GM19395 (cell line): ENCODE measurements at regions not wholly inside any gene's neighbourhood (a gene's known extent, or its start where the extent isn't known, plus 50 kb on each side); places are given as distances from the start of the nearest gene placed in this dataset.

ENCODE experiments used
- ATAC-seq: cut with Tn5 transposase; IDR thresholded peaks from one replicate; pipeline ENCODE4 v1.9.1; 2021; ENCODE audit warnings: mild to moderate bottlenecking, moderate library complexity; ENCODE audit not compliant: unreplicated experiment

DNA sequence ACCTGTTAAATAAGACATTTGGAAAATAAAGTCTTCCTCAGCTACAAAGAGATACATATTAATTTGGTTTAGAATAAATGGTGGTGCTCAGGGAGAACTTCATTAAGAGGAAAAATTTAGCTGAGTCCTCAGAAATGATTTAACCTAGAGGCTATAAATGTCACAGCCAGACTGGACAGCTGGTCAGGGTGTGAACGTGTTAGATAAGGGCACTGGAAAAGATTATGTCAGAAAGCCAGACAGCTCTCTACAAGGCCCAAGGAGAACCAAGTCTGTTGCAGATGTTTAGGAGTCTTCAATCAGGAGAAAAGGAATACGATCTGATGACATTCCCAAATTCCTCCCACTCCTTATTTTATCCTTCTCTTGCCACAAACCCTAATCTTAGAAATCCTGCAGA, 265.2 kb downstream of the MAT2B start:
- ATAC-seq = no peak

DNA sequence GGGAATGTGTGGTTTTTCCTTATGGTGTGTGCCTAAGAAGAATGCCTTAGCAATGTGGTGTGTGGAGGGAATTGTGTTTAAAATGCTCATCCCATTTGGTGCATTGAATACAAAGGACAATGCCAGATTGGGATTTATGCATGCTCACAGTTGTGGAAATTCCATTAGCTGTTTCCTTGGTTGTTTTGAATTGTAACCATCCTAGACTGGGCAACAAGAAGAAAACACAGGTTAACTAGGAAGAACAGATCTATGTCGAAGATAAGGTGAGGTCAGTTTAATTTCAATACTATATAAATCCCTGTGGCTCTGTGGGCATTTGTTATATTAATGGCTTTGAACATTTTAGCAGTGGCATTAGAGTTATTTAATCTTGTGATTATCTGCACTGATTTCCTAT, 266.8 kb downstream of the MAT2B start:
- ATAC-seq = no peak

DNA sequence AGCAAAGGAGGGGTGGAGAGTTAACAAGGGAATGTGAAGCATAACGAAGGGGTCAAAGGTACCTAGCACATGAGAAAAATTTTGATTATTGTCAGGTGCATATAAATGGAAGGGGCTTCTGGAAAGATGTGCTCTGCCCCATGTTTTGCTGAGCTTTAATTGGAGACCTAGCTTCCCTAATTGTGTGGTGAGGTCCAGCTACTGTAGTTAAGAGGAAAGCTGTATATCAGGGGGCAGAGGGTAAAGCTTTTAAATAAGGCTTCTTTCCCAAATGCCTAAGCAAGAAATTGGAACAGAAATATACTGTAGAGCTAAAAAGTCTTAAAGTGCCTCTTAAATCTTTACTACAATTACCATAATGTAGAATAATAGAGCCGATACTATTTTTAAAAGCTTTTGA, 267.2 kb downstream of the MAT2B start:
- ATAC-seq = no peak

DNA sequence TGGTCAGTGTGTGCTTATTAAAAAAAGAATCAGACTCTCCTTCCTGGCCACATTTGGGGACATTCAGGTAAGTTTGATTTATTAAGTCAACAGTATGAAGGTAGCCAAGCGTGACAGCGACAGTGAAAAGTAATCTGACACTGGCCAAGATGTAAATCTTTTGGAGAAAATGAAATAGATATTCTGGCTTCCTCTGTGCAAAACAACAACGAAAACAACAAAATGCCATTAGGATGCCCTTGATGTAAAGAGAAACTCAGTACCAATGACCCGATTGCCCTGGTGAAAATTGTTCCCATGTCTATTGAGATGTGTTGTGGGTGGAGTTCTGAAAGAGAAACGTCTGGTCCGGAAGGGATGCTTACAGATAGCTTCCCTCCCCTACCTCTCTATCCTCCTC, 267.8 kb downstream of the MAT2B start:
- ATAC-seq = no peak

DNA sequence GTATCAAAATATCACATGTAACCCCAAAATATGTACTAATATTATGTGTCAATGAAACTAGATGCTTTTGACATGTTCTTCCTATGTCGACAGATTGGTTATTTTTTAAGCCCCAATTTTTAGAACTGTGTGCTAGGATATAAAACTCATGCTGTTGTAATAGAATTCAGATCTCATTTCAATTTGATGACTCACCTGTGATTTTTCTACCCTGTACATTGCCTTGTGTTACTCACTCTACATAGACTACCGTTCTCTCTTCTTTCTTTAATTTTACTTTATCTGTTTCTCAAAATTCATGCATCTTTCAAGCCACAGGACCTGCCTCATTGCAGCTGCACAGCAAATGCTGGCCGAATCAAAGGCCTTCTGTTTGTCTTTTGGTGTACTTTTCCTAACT, 284.5 kb downstream of the MAT2B start:
- ATAC-seq = no peak

DNA sequence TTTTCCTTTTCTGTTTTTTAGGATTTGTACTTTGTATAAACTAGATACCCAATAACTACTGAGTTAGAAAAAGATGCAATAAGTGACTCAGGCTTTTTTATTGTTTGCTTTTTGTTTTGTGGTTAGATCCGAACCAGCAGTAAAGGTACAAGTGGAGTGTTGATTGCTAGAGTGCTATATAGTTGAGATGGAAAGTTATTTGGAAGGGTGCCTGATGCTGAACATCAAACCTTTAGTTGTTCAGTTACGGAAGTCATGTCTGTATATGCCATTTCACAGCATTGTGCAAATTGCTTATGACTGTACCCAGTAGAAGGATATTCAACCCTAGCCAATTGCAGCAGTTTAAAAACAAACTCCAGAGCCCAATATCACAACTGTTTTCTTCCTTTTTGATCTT, 285.1 kb downstream of the MAT2B start:
- ATAC-seq = no peak

DNA sequence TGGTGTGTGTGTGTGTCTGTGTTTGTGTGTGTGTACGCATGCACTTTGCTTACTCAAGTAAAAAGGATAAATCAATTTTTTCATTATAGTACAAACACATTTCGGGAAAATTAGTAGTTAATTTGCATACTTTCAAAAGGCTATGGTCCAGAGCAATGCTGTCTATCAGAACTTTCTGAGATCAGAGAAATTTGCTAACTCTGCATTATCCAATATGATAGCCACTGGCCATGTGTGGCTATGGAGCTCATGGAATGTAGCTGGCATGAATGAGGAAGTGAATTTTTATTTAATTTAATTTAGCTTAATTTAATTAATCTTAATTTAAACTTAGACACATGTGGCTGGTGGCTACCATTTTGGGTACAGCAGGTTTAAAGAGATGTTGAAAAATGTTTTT, 289.6 kb downstream of the MAT2B start:
- no peak for ATAC-seq

DNA sequence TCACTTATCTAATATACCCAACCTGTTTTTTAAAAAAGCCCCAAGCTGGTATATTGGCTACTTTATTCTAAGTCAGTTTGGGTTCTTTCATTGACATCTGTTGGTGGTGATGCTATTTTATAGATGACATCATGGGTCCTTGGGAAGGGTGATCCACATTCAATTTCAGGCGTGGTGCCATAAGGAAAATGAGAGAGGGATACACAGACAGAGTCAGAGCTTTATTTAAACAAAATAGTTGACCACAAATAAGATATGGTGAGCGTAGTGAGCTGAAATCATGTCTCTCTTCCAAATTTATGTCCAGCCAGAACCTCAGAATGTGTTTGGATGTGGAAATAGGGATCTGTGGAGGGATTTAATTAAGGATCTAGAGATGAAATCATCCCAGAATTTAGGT, 302.4 kb downstream of the MAT2B start:
- ATAC-seq = no peak

DNA sequence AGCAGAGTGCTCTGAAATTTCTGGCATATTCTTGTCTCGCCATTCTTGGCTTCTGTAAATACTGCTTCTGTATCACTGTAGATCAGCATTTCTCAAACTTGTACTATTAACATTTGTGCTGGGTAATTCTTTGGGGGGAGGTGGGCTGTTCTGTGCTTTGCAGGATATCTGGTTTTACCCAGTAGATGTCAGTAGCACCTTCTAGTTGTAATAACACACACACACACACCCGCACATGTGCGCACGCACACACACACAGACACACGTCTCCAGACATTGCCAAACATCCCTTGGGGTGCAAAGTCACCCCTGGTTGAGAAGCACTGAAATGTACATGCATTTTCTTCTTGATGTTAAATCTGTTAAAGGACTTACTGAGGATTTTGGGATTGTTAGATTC, 304.1 kb downstream of the MAT2B start:
- ATAC-seq = no peak

DNA sequence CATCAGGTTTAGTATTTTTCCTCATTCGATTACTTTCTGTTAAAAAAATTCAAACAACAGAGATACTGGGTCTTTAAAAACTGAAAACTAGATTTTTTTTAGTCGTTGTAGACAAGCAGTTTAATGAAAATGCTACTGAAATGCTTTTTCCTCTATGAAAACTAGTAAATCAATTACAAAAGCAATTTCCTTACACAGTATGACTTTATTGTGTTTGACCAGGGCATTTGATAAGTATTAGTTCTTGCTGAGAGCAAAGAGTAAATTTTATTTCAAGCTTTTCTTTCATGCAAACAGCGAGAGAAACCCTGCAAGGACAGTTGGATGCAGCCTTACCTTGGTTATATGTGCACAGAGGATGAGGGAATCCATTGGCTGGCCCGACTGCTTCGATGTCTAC, 308.5 kb downstream of the MAT2B start:
- no peak for ATAC-seq

DNA sequence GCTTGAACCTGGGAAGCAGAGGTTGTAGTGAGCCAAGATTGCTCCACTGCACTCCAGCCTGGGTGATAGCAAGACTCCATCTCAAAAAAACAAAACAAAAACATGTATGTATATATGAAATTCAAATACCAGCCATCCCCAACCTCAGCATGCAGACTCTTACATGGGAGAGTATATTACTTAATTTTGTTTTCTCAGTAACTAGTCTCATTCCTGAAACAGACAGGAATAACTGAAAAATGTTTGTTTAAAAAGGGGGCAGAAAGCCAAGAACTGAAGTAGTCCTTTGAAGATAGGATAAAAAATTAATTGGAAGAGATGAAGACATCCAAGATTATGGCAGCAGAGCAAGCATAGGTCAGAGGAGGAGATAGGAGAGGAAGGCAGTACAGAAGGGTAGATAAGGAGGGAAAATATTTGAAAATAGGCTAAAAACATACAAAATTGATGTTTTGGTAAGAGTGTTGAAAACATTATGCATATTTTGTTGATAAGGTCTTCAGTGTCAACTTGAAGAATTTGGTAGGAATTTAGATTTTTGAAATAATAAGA, 309.9 kb downstream of the MAT2B start:
- ATAC-seq = no peak

DNA sequence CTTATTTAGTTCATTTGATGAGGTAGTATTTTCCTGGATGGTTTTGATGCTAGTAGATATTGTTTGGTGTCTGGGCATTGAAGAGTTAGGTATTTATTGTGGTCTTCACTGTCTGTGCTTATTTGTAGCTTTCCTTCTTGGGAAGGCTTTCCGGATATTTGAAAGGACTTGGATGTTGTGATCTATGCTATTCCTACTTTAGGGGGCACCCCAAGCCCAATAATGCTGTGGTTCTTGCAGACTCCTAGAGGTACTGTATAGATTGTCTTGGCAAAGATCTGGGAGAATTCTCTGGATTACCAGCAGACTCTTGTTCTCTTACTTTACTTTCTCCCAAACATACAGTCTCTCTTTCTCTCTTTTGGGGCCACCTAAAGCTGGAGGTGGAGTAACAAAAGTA, 315.7 kb downstream of the MAT2B start:
- ATAC-seq = no peak

DNA sequence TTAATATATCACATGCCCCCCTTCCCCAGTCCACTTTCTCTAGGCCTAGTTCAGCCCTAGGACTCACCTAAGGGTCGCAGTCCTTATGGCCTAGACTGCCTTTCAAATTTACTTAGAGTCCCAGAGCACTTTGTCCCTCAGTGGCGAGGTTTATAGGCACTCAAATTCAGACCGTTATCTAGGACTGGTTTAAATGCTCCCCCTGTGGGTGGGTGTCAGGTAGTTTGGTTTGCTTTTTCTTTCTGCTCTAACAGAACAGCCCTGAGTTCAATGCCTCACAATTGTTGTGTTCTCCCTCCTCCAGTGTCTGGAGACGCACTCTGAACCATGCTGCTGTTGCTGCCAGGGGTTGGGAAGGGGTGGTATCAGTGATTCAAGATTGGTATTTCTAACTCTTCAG, 317.1 kb downstream of the MAT2B start:
- ATAC-seq = no peak

DNA sequence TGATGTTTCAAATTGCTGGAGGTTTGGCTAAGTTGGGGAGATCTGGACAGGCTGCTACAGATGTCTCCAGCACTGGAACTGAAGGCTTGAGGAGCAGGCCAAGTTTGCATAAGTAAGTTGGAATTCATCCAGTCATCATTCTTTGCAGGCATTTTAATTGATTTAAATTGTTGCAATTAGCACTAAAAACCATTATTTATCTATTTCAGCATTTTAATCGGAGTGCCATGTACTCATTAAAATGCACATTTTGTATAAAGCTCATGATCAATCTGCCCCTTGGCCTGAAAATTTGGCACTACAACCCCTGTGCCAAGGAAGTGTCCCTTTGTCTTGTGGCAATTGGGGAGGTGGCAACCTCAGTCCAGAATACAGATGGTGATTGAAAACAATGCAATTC, 320.2 kb downstream of the MAT2B start:
- ATAC-seq = no peak

DNA sequence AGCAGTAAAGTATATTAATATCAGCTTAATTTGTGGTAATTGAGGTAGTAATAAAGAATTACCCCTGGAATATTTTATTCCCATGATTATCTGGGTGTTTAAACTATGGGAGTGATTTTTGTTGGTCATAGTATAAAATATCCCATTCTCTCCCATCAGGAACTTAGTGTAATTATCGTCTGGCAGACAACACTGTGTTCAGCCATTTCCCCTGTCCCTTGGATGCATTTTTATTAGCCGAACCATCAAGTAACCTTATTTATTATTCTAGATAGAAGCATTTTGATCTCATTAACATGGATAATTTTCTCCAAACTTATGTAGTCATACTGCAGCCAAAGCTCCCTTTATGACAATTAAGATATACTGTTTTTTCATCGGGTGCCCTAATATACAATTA, 320.8 kb downstream of the MAT2B start:
- no peak for ATAC-seq

DNA sequence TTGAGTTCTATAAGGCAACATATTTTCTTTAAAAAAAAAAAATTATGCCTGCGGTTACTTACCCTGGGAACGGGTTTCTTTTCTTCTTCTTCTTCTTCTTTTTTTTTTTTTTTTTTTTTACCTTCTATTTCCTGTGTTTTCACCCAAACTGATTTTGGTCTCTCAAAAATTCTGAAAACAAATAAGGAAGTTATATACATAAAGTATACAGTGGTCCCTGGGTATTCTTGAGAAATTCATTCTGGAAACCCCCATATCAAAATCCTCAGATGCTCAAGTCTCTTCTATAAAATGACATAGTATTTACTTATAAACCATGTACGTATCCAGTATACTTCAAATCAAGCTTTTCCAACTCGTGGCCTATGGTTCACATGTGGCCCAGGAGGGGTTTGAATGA, 326.7 kb downstream of the MAT2B start:
- ATAC-seq = no peak

DNA sequence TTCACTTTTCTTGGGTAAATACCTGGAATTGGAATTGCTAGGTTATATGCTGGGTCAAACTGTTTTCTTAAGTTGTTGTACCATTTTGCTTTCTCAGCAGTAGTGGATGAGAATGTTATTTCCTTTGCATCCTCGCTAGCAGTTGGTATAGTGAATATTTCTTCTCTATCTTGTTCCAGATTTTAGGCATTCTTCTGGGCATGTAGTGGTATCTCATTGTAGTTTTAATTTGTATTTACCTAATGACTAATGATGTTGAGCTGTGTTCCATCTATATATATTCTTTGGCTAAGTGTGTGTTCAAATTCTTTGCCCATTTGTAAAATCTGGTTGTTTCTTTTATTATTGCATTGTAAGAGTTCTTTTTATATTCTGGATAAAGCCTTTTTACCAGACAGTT, 333.3 kb downstream of the MAT2B start:
- no peak for ATAC-seq

DNA sequence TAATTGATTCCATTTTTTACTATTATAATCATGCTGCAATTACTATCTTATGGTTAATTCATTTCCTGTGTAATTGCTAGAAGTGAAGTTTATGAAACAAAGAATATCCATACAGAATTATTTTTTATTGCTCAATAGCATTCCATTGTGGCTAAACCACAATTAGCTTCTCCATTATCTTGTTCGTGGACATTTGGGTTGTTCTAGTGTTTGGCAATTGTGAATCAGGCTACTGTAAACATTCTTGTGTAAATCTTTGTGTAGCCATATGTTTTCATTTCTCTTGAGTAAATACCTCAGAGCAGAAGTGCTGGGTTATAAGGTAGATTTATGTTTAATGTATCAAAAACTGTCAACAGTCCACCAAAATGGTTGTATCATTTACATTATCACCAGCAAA, 341.1 kb downstream of the MAT2B start:
- no peak for ATAC-seq

DNA sequence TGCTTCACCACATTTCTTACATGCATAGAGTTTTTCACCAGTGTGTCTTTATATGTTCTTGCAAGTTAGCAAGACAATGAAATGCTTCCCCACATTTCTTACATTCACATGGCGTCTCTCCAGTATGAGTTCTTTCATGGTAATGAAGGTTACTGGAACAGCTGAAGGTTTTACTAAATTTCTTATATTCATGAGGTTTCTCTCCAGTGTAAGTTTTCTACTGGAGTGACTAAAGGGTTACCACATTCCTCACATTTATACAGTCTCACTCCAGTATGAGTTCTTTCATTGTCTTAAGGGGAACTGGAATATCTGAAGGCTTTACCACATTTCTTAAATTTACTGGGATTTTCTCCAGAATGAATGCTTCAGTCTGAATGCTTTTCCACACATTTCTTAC, 350.3 kb downstream of the MAT2B start:
- no peak for ATAC-seq

DNA sequence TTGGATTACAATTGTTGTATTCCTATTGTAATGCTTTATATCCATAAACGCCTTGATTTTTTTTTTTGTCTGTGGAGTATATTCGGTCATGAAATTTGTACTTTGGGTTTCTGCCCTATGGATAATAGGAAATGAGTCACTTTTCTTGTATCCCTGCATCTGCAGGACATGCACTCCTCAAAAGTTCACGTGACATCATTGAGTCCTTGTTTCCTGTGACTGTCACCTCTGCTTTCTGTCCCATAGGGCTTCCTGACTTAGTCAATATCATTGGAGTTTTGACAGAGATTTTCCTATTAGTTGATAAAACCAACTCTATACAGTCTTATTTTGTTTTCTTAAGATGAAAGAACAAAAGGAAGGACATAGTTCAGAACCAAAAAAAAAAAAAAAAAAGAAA, 356.3 kb downstream of the MAT2B start:
- ATAC-seq = no peak

DNA sequence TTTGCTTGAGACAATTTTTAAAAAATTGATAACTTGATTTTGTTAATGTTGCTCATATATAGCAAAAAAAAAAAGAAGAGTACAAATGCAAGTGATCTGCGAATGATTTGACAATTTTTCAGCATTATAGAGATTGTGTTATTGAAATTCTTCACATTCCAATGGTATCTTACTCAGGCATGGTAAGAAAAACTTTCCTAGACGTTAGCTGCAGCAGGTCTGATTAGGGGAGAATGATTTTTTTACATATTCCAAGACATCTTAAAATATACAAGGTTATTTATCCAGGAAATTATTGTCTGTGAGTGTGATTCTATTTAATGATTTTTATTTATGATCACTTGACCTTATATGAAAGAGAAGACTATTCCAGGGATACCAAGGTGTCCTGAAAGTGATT, 361.9 kb downstream of the MAT2B start:
- ATAC-seq = no peak

DNA sequence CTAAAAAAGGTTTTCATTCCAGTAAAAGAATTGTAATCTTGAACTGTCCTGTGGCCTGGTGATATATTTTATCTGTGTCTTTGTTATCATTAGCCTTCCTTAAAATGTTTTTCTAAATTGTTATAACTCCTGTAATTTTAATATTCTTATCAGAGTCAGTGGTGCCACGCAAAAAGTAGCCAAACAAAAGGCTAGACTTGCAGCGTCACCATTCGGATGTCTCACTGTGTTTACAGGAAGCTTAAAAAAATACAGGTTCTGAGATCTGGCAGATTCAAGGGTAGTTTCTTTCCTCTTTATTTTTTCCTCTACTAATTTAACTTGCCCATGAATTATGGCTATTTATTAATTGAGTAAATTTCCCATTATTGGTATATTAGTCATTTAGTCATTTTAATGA, 362.3 kb downstream of the MAT2B start:
- no peak for ATAC-seq

DNA sequence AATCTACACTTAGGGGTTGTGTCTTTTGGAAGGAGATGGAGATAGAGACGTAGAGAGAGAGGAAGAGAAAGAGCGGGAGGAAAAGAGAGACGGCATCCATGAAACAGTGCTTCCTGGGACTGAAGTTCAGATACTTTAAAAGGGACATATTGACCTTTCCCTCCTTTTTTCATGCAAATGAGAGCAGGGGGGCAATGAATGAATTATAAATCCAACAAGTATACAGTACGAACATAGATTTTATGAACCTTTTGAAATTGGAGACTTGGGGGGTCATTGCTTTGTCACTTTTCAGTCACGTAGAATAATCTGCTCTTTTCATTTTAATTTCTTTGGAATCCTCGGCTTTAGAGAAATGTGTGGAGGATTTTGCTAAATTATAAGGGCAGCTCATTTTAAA, 364.2 kb downstream of the MAT2B start:
- no peak for ATAC-seq

DNA sequence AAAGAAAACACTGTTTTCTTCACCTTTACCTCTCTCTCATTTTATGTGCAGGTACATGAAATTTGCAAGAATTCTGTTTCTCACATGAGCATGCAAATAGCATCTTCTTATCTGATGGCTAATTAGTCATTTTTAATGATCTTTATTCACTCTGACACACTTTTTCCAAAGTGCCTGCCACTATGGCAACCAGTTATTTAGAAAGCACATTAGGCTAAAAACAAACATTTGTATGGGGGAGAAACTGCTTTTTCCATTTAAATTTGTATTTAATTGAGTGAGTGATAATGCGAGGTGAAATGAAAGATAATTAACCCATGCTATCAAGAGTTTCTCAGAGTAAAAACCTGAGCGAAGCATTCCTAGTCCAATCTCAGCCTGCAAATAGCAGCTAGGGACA, 365.0 kb downstream of the MAT2B start:
- ATAC-seq = no peak
